ENCODE measurements at regions not wholly inside any gene's neighbourhood (a gene's known extent, or its start where the extent isn't known, plus 50 kb on each side); places are given as distances from the start of the nearest gene placed in this dataset.

DNA sequence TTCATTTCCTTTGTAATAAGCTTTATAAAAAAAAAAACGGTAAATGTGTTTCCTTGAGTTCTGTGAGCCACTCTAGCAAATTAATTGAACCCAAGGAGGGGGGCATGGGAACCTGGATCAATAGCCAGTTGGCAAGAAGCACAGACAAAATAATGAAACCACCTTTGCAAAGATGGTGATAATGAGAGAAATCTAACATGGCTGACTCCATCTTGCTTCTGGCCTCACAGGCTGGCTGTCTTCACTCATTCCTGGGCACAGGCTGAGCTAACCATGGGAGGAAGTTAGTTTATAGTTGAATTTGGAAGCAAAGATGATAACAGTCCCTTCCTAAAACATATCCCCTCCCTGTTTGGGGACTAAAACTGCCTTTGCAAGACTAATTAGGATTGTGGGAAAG, 95.1 kb downstream of the B3GNT2 start:
- Histone ChIP-seq H3K27ac (no peak overlapping the region), H3K27me3 (no peaks in the 10 kb centered on the region), H3K4me3 (no peak overlapping the region), H3K36me3 (no peaks in the 10 kb centered on the region), H3K9ac (ENCODE audit: low read depth in 2 of 2, low read length in 2 of 2) (no peak overlapping the region), H3K4me1 (peaks cover 12% of the 10 kb centered on the region), H3K9me3 (no peaks in the 10 kb centered on the region)
- TF ChIP-seq, protein P1, sequence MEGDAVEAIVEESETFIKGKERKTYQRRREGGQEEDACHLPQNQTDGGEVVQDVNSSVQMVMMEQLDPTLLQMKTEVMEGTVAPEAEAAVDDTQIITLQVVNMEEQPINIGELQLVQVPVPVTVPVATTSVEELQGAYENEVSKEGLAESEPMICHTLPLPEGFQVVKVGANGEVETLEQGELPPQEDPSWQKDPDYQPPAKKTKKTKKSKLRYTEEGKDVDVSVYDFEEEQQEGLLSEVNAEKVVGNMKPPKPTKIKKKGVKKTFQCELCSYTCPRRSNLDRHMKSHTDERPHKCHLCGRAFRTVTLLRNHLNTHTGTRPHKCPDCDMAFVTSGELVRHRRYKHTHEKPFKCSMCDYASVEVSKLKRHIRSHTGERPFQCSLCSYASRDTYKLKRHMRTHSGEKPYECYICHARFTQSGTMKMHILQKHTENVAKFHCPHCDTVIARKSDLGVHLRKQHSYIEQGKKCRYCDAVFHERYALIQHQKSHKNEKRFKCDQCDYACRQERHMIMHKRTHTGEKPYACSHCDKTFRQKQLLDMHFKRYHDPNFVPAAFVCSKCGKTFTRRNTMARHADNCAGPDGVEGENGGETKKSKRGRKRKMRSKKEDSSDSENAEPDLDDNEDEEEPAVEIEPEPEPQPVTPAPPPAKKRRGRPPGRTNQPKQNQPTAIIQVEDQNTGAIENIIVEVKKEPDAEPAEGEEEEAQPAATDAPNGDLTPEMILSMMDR (IDR thresholded peaks at IDR 0.05), result no peak
- intact Hi-C loops (cut with DNase I), result no loop called here
- DNase-seq, result no peak

- intact Hi-C loops (cut with DNase I), result no loop called here
- H3K27ac ChIP-seq, result no peak overlapping the region
- no peaks in the 10 kb centered on the region for H3K36me3 ChIP-seq
- no peak overlapping the region for H3K4me3 ChIP-seq
- no peaks in the 10 kb centered on the region for H3K9me3 ChIP-seq
- H3K27me3 ChIP-seq, result no peaks in the 10 kb centered on the region
- H3K4me1 ChIP-seq, result peaks cover 4% of the 10 kb centered on the region
- H3K9ac ChIP-seq (ENCODE audit: low read depth in 2 of 2, low read length in 2 of 2), result no peak overlapping the region
- peak; percentile 70 for DNase-seq
- TF ChIP-seq, protein P1 (IDR thresholded peaks at IDR 0.05), result no peak
Observed at GRCh38 chr2:62287899-62288880, 92.3 kb downstream of the B3GNT2 start.

GRCh38 chr2:62287282-62287681, 91.4 kb downstream of the B3GNT2 start:
- DNase-seq, result no peak
- H3K9ac ChIP-seq (ENCODE audit: low read depth in 2 of 2, low read length in 2 of 2), result no peak overlapping the region
- no peaks in the 10 kb centered on the region for H3K27me3 ChIP-seq
- intact Hi-C loops (cut with DNase I), result no loop called here
- H3K4me1 ChIP-seq, result no peaks in the 10 kb centered on the region
- H3K27ac ChIP-seq, result no peak overlapping the region
- H3K4me3 ChIP-seq, result no peak overlapping the region
- no peaks in the 10 kb centered on the region for H3K9me3 ChIP-seq
- no peaks in the 10 kb centered on the region for H3K36me3 ChIP-seq
- TF ChIP-seq, protein P1 (IDR thresholded peaks at IDR 0.05), result no peak

- H3K4me3 ChIP-seq, result no peak overlapping the region
Observed at GRCh38 chr2:62286089-62286785, 90.3 kb downstream of the B3GNT2 start.

GRCh38 chr2:62284980-62285379, 89.1 kb downstream of the B3GNT2 start:
- Histone ChIP-seq H3K36me3 (no peaks in the 10 kb centered on the region), H3K27ac (no peak overlapping the region), H3K9me3 (no peaks in the 10 kb centered on the region), H3K27me3 (no peaks in the 10 kb centered on the region), H3K4me3 (no peak overlapping the region), H3K9ac (ENCODE audit: low read depth in 2 of 2, low read length in 2 of 2) (no peak overlapping the region), H3K4me1 (no peaks in the 10 kb centered on the region)
- intact Hi-C loops (cut with DNase I), result no loop called here
- TF ChIP-seq, protein P1 (IDR thresholded peaks at IDR 0.05), result no peak
- no peak for DNase-seq

More at GRCh38 chr2:62286089-62286785, 90.3 kb downstream of the B3GNT2 start:
- intact Hi-C loops (cut with DNase I), result no loop called here
- no peaks in the 10 kb centered on the region for H3K9me3 ChIP-seq
- H3K27ac ChIP-seq, result no peak overlapping the region
- DNase-seq, result no peak
- H3K36me3 ChIP-seq, result no peaks in the 10 kb centered on the region
- no peaks in the 10 kb centered on the region for H3K4me1 ChIP-seq
- no peak overlapping the region for H3K9ac ChIP-seq (ENCODE audit: low read depth in 2 of 2, low read length in 2 of 2)
- H3K27me3 ChIP-seq, result no peaks in the 10 kb centered on the region
- TF ChIP-seq, protein P1 (IDR thresholded peaks at IDR 0.05), result no peak
